Transverse colon (tissue), 4 donors: ENCODE measurements at regions not wholly inside any gene's neighbourhood (a gene's known extent, or its start where the extent isn't known, plus 50 kb on each side); places are given as distances from the start of the nearest gene placed in this dataset.

ENCODE experiments used
- DNase-seq: peaks from one replicate; pipeline ENCODE4 v3.0.0-alpha.2; 2019
- H3K27ac ChIP-seq, 4 donors: fragments of 200-600 bp; sonication (generic); 2 replicates each; pipeline ENCODE4 v1.5.1; 2016 to 2018; ENCODE audit warnings: inconsistent platforms in 4 of 4
- H3K27me3 ChIP-seq: fragments of 200-600 bp; sonication (generic); 2 replicates; pipeline ENCODE4 v1.5.1; 2017; ENCODE audit warnings: inconsistent platforms
- H3K36me3 ChIP-seq, 4 donors: fragments of 200-600 bp; sonication (generic); 2 replicates each; pipeline ENCODE4 v1.5.1; 2017 to 2019; ENCODE audit warnings: inconsistent platforms in 4 of 4
- H3K4me1 ChIP-seq, 4 donors: fragments of 200-600 bp; sonication (generic); 2 replicates each; pipeline ENCODE4 v1.5.1; 2017 to 2020; ENCODE audit warnings: inconsistent platforms in 4 of 4
- H3K4me3 ChIP-seq, 4 donors: fragments of 200-600 bp; sonication (generic); 1 replicate in 1 of 4; 2 replicates in 3 of 4; pipeline versions ENCODE4 v1.5.1 to v1.6.1; 2017 to 2019; ENCODE audit warnings: inconsistent platforms in 4 of 4
- H3K9me3 ChIP-seq, 2 donors: fragments of 200-600 bp; sonication (generic); 2 replicates each; pipeline ENCODE4 v1.5.1; 2017 to 2019; ENCODE audit warnings: inconsistent platforms in 2 of 2
- CTCF ChIP-seq, 5 experiments: fragments of 200-600 bp in 3 of 5; fragments of 450-650 bp in 2 of 5; sonication (generic) in 3 of 5; IDR thresholded peaks; 1 replicate in 2 of 5; 2 replicates in 3 of 5; pipeline ENCODE4 v1.5.1; 2016 to 2017; ENCODE audit warnings: antibody characterized with exemption in 5 of 5, inconsistent platforms in 3 of 5, mild to moderate bottlenecking in 2 of 5, moderate library complexity in 1 of 5
- EP300 ChIP-seq: sonication (generic); formaldehyde crosslinking; IDR thresholded peaks from one replicate; pipeline ENCODE4 v1.6.1; 2017; ENCODE audit warnings: antibody characterized with exemption, low read depth
- POLR2A ChIP-seq: fragments of 450-650 bp; IDR thresholded peaks from one replicate; pipeline ENCODE4 v1.6.1; 2016; ENCODE audit warnings: antibody characterized with exemption, mild to moderate bottlenecking, moderate library complexity
- POLR2AphosphoS5 ChIP-seq, 3 donors: sonication (generic); formaldehyde crosslinking; IDR thresholded peaks; one replicate each; pipeline ENCODE4 v1.6.1; 2016; ENCODE audit warnings: antibody characterized with exemption in 3 of 3
- WGBS, 2 donors: methylation state at CpG; one replicate each; pipeline ENCODE4 v1.1.5; 2018; ENCODE audit warnings: low coverage in 1 of 2; 5-methylcytosine and 5-hydroxymethylcytosine counted together
- in situ Hi-C, 4 donors: fragments of 200-750 bp; cut with MboI; loops; one replicate each; pipeline versions ENCODE4 v1.15.0 to v1.15.1; 2017; ENCODE audit warnings: low sequenced_read_pairs in 3 of 4, low pct_ligation_motif_present in 1 of 4, low pct_unique_long_range_greater_than_20kb in 1 of 4
- intact Hi-C: fragments of 100-400 bp; cut with DNase I; formaldehyde crosslinking; loops from one replicate; pipeline ENCODE4 v1.15.1; 2023; ENCODE audit warnings: low total_unique reads

GRCh38 chr5:158309088-158309807 is 450.3 kb upstream of the CLINT1 start:
- Histone ChIP-seq H3K36me3 (peaks cover 0 to 2% (median 0%) of the 10 kb centered on the region in 4 donors), H3K27me3 (no peaks in the 10 kb centered on the region), H3K4me1 (no peaks in the 10 kb centered on the region), H3K27ac (no peak overlapping the region), H3K9me3 (no peaks in the 10 kb centered on the region), H3K4me3 (no peak overlapping the region)
- no peak for TF ChIP-seq POLR2AphosphoS5 (IDR thresholded peaks at IDR 0.05)
- TF ChIP-seq POLR2A = no peak
- TF ChIP-seq EP300 = no peak
- TF ChIP-seq CTCF (IDR thresholded peaks at IDR 0.05) = no peak
- WGBS, 2 donors = 28 to 44% methylated on average over 6 of the region's 6 CpGs
- in situ Hi-C loops = no loop called here
- no peak for DNase-seq
- intact Hi-C loops = no loop called here

GRCh38 chr5:158308429-158309025 is 449.6 kb upstream of the CLINT1 start:
- Histone ChIP-seq H3K27ac (no peak overlapping the region), H3K9me3 (no peaks in the 10 kb centered on the region), H3K4me3 (no peak overlapping the region), H3K4me1 (no peaks in the 10 kb centered on the region), H3K36me3 (peaks cover 0 to 2% (median 0%) of the 10 kb centered on the region in 4 donors), H3K27me3 (no peaks in the 10 kb centered on the region)
- in situ Hi-C loops = no loop called here
- TF ChIP-seq CTCF (IDR thresholded peaks at IDR 0.05) (no peak), EP300 (no peak), POLR2A (no peak)
- no peak for DNase-seq
- intact Hi-C loops = no loop called here
- WGBS, 2 donors = 63 to 72% methylated on average over 6 of the region's 6 CpGs

- Histone ChIP-seq H3K36me3 (no peaks in the 10 kb centered on the region), H3K4me3 (no peak overlapping the region), H3K27me3 (no peaks in the 10 kb centered on the region), H3K4me1 (no peaks in the 10 kb centered on the region), H3K9me3 (no peaks in the 10 kb centered on the region), H3K27ac (no peak overlapping the region)
- in situ Hi-C loops (no loop called here), intact Hi-C loops (no loop called here)
- no peak for TF ChIP-seq CTCF (IDR thresholded peaks at IDR 0.05)
- TF ChIP-seq EP300 = no peak
- no peak for TF ChIP-seq POLR2AphosphoS5 (IDR thresholded peaks at IDR 0.05)
- TF ChIP-seq POLR2A = no peak
- DNase-seq = no peak
- 71 to 86% methylated on average over 1 of the region's 1 CpG for WGBS, 2 donors
Observed at GRCh38 chr5:158305861-158306260, 446.9 kb upstream of the CLINT1 start.

GRCh38 chr5:158304607-158305006 is 445.7 kb upstream of the CLINT1 start:
- no peak overlapping the region for H3K4me3 ChIP-seq
- in situ Hi-C loops (no loop called here), intact Hi-C loops (no loop called here)
- no peaks in the 10 kb centered on the region for H3K36me3 ChIP-seq
- 75 to 88% methylated on average over 1 to 2 of the region's 2 CpGs for WGBS, 2 donors
- no peak for DNase-seq
- H3K4me1 ChIP-seq = no peaks in the 10 kb centered on the region
- H3K27ac ChIP-seq = no peak overlapping the region
- TF ChIP-seq CTCF (IDR thresholded peaks at IDR 0.05) (no peak), EP300 (no peak), POLR2AphosphoS5 (IDR thresholded peaks at IDR 0.05) (no peak), POLR2A (no peak)
- no peaks in the 10 kb centered on the region for H3K9me3 ChIP-seq
- no peaks in the 10 kb centered on the region for H3K27me3 ChIP-seq
